GM12878 (cell line): ENCODE measurements at regions not wholly inside any gene's neighbourhood (a gene's known extent, or its start where the extent isn't known, plus 50 kb on each side); places are given as distances from the start of the nearest gene placed in this dataset.

Experiments
- ATAC-seq: fragments of 200-7000 bp; cut with Tn5 transposase; 3 replicates; pipeline ENCODE4 v1.9.1; 2020; ENCODE audit warnings: mild to moderate bottlenecking, moderate library complexity
- BruUV-seq: library from RNA; stranded (reverse); fragments of 400-500 nt; replicated peaks from 2 replicates; lab custom pipeline; 2021; lab: Mats Ljungman, UMichigan
- CTCF ChIA-PET: fragments of 300-600 bp; sonication (Branson Sonifier 250); formaldehyde crosslinking; extraction: SDS; loops from one replicate; lab custom pipeline; 2021; ENCODE audit warnings: inconsistent platforms; lab: Yijun Ruan, JAX
- POLR2A ChIA-PET: fragments of 350-600 bp; formaldehyde crosslinking; extraction: SDS; loops from one replicate; lab custom pipeline; 2021; ENCODE audit warnings: inconsistent platforms; lab: Charles Lee
- RAD21 ChIA-PET: fragments of 300-600 bp; sonication (Branson Sonifier 250); formaldehyde crosslinking; loops from one replicate; lab custom pipeline; 2023; ENCODE audit warnings: antibody characterized with exemption; ENCODE audit not compliant: unreplicated experiment; lab: Charles Lee
- SMC1A ChIA-PET: fragments of 300-600 bp; sonication (Branson Sonifier 250); formaldehyde crosslinking; loops from one replicate; lab custom pipeline; 2023; ENCODE audit not compliant: unreplicated experiment, uncharacterized antibody; lab: Charles Lee
- DNase-seq: peaks from one replicate; pipeline ENCODE4 v3.0.0-alpha.2; 2011; ENCODE audit warnings: low read depth, low spot score
- FAIRE-seq: peaks from 3 replicates; lab custom pipeline; 2011; peaks lifted over from hg19 to GRCh38; lab: Jason Lieb, UNC
- H2AFZ ChIP-seq: 2 replicates; pipeline ENCODE4 v1.6.0; 2011; ENCODE audit warnings: low read depth, low read length, control low read depth; ENCODE audit not compliant: control insufficient read depth
- H3K27ac ChIP-seq: 2 replicates; pipeline ENCODE4 v1.5.1; 2011; ENCODE audit warnings: control low read depth; ENCODE audit not compliant: control insufficient read depth, insufficient read depth
- H3K27me3 ChIP-seq, 2 experiments: replicated peaks in 1 of 2; 2 replicates each; pipeline versions ENCODE4 v1.6.0 to v1.6.1; 2011; ENCODE audit warnings: low read length in 1 of 2; ENCODE audit not compliant: control insufficient read depth in 2 of 2, insufficient read depth in 2 of 2
- H3K36me3 ChIP-seq, 2 experiments: 2 replicates each; pipeline ENCODE4 v1.5.1; 2011; ENCODE audit warnings: low read length in 1 of 2; ENCODE audit not compliant: control insufficient read depth in 2 of 2, insufficient read depth in 2 of 2
- H3K4me1 ChIP-seq: 2 replicates; pipeline ENCODE4 v1.6.1; 2011; ENCODE audit warnings: mild to moderate bottlenecking, low read length, moderate library complexity, mixed read lengths; ENCODE audit not compliant: control insufficient read depth, insufficient read depth
- H3K4me2 ChIP-seq: 2 replicates; pipeline ENCODE4 v1.6.0; 2011; ENCODE audit warnings: control low read depth; ENCODE audit not compliant: control insufficient read depth, insufficient read depth
- H3K4me3 ChIP-seq: fragments of 200-600 bp; sonication (generic); 2 replicates; pipeline ENCODE4 v1.5.1; 2016
- H3K79me2 ChIP-seq: 2 replicates; pipeline ENCODE4 v1.6.0; 2011; ENCODE audit warnings: low read length; ENCODE audit not compliant: control insufficient read depth, insufficient read depth
- H3K9ac ChIP-seq: 2 replicates; pipeline ENCODE4 v1.8.0; 2011; ENCODE audit warnings: low read length, control low read depth, mixed read lengths; ENCODE audit not compliant: control insufficient read depth, insufficient read depth
- H3K9me3 ChIP-seq: replicated peaks from 3 replicates; pipeline ENCODE4 v1.5.1; 2011; ENCODE audit warnings: mild to moderate bottlenecking, low read length; ENCODE audit not compliant: control insufficient read depth, insufficient read depth
- H4K20me1 ChIP-seq: 2 replicates; pipeline ENCODE4 v1.6.0; 2011; ENCODE audit not compliant: control insufficient read depth, insufficient read depth
- CREB1 ChIP-seq: IDR thresholded peaks from 2 replicates; pipeline ENCODE4 v1.6.1; 2012; ENCODE audit warnings: low read depth, mild to moderate bottlenecking, inconsistent platforms
- EZH2 ChIP-seq: IDR thresholded peaks from 2 replicates; pipeline ENCODE4 v1.6.1; 2012; ENCODE audit warnings: low read depth, mild to moderate bottlenecking, control low read depth, inconsistent platforms, low read length, borderline replicate concordance; ENCODE audit not compliant: control insufficient read depth
- FOS ChIP-seq: IDR thresholded peaks from 3 replicates; pipeline ENCODE4 v1.6.1; 2011; ENCODE audit warnings: borderline replicate concordance; ENCODE audit not compliant: insufficient read length; ENCODE audit errors: extremely low read depth
- FOXK2 ChIP-seq: fragments of 450-650 bp; IDR thresholded peaks from 2 replicates; pipeline ENCODE4 v1.6.1; 2017; ENCODE audit warnings: mild to moderate bottlenecking, moderate library complexity
- GABPA ChIP-seq: IDR thresholded peaks from 2 replicates; pipeline ENCODE4 v1.6.1; 2014; ENCODE audit warnings: antibody characterized with exemption, low read depth, mild to moderate bottlenecking, inconsistent platforms
- LARP7 ChIP-seq: fragments of 450-650 bp; IDR thresholded peaks from 2 replicates; pipeline ENCODE4 v1.6.1; 2017; ENCODE audit warnings: mild to moderate bottlenecking
- SMC3 ChIP-seq: IDR thresholded peaks from 2 replicates; pipeline ENCODE4 v1.6.1; 2011; ENCODE audit warnings: low read length, improper control_type of control experiment, borderline replicate concordance
- SREBF2 ChIP-seq: IDR thresholded peaks from 2 replicates; pipeline ENCODE4 v1.6.1; 2012; ENCODE audit warnings: mild to moderate bottlenecking, low read length
- TCF3 ChIP-seq: IDR thresholded peaks from 2 replicates; pipeline ENCODE4 v1.6.1; 2012; ENCODE audit warnings: low read depth, mild to moderate bottlenecking, low read length, borderline replicate concordance; ENCODE audit not compliant: insufficient read depth
- ZNF622 ChIP-seq: fragments of 450-650 bp; IDR thresholded peaks from 2 replicates; pipeline ENCODE4 v1.6.1; 2017; ENCODE audit warnings: mild to moderate bottlenecking, inconsistent platforms
- WGBS: methylation state at CpG from one replicate; pipeline ENCODE4 v1.1.6; 2016; ENCODE audit warnings: low lambda C conversion rate; ENCODE audit not compliant: insufficient replicate concordance, insufficient coverage; ENCODE audit errors: missing lambda C conversion rate; 5-methylcytosine and 5-hydroxymethylcytosine counted together
- in situ Hi-C: fragments of 300-500 bp; cut with MboI; formaldehyde crosslinking; loops from 9 replicates; pipeline ENCODE4 v1.14.3; 2018; ENCODE audit warnings: mixed read lengths
- intact Hi-C: fragments of 100-400 bp; cut with micrococcal nuclease; formaldehyde crosslinking; loops from one replicate; pipeline ENCODE4 v1.14.2; 2022; ENCODE audit not compliant: unreplicated experiment
- TF ChIP-seq, protein P1 (sequence below): fragments of 450-650 bp; IDR thresholded peaks from 2 replicates; pipeline ENCODE4 v1.6.1; 2016; ENCODE audit warnings: mild to moderate bottlenecking
- TF ChIP-seq, protein P2 (sequence below): fragments of 450-650 bp; IDR thresholded peaks from 2 replicates; pipeline ENCODE4 v1.6.1; 2014; ENCODE audit warnings: mild to moderate bottlenecking
- TF ChIP-seq, protein P3 (sequence below): fragments of 450-650 bp; IDR thresholded peaks from 2 replicates; pipeline ENCODE4 v1.6.1; 2017; ENCODE audit warnings: mild to moderate bottlenecking, moderate library complexity
- TF ChIP-seq, protein P4 (sequence below): fragments of 450-650 bp; IDR thresholded peaks from 2 replicates; pipeline ENCODE4 v1.6.1; 2018; ENCODE audit warnings: borderline replicate concordance, mild to moderate bottlenecking; ENCODE audit not compliant: partially characterized antibody
- TF ChIP-seq, protein P5 (sequence below): IDR thresholded peaks from 2 replicates; pipeline ENCODE4 v1.6.1; 2012; ENCODE audit warnings: low read length, inconsistent platforms

DNA sequence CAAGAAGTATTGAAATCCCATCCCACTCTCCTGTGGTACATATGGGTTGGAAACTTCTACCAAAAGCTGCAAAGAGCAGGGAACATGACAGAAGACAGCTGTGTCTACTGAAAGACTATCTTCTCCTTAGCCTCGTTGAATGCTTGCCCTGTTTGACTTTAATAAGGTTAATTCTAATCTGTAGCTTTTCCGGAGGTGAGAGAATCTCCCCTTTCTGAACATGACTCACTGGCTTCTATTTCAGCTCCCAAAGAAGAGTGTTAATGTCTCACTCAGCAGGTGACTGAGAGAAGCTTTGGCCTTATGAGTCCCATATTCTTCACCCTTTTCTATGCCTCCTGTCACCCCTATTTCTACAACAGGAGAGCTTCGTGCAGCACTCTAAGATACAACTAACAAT lies 88.3 kb downstream of the HHIPL2 start:
- intact Hi-C loops, result loop anchor here (5.0 to 10.0 kb wide), 7 partner anchors 285 to 1192 kb away; partner anchors contain the start of gene DUSP10
- Histone ChIP-seq H3K4me3 (no peak overlapping the region), H3K27me3 (peaks cover 2 to 5% of the 10 kb centered on the region in 2 experiments; a peak in 2 of 4 replicates), H3K36me3 (no peaks in the 10 kb centered on the region), H3K4me1 (no peaks in the 10 kb centered on the region), H3K9ac (no peak overlapping the region), H3K27ac (no peak overlapping the region), H4K20me1 (no peaks in the 10 kb centered on the region), H3K4me2 (no peak overlapping the region), H3K9me3 (peaks cover 3% of the 10 kb centered on the region; the same call in 1 of the 3 replicates), H3K79me2 (no peaks in the 10 kb centered on the region), H2AFZ (no peak overlapping the region)
- RAD21 ChIA-PET, result no interaction called here
- CTCF ChIA-PET, result no interaction called here
- BruUV-seq, result no TSS peak
- POLR2A ChIA-PET, result no interaction called here
- SMC1A ChIA-PET, result interaction anchor here (0.6 to 1.1 kb wide), 2 partner anchors 175 to 673 kb away, joined by 3 read pairs; no protein-coding TSS in a partner anchor
- WGBS, result 28% methylated on average over 3 of the region's 3 CpGs
- ATAC-seq (no peak), FAIRE-seq (no peak), DNase-seq (no peak)
- in situ Hi-C loops, result loop anchor here (5.0 to 10.0 kb wide), 4 partner anchors 173 to 725 kb away; partner anchors contain the start of genes AIDA and BROX
- no peak for TF ChIP-seq ZNF622
- TF ChIP-seq GABPA, result no peak
- TF ChIP-seq, protein P1, sequence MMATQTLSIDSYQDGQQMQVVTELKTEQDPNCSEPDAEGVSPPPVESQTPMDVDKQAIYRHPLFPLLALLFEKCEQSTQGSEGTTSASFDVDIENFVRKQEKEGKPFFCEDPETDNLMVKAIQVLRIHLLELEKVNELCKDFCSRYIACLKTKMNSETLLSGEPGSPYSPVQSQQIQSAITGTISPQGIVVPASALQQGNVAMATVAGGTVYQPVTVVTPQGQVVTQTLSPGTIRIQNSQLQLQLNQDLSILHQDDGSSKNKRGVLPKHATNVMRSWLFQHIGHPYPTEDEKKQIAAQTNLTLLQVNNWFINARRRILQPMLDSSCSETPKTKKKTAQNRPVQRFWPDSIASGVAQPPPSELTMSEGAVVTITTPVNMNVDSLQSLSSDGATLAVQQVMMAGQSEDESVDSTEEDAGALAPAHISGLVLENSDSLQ, result no peak
- TF ChIP-seq, protein P2, sequence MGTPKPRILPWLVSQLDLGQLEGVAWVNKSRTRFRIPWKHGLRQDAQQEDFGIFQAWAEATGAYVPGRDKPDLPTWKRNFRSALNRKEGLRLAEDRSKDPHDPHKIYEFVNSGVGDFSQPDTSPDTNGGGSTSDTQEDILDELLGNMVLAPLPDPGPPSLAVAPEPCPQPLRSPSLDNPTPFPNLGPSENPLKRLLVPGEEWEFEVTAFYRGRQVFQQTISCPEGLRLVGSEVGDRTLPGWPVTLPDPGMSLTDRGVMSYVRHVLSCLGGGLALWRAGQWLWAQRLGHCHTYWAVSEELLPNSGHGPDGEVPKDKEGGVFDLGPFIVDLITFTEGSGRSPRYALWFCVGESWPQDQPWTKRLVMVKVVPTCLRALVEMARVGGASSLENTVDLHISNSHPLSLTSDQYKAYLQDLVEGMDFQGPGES, result no peak
- no peak for TF ChIP-seq FOXK2
- TF ChIP-seq, protein P3, sequence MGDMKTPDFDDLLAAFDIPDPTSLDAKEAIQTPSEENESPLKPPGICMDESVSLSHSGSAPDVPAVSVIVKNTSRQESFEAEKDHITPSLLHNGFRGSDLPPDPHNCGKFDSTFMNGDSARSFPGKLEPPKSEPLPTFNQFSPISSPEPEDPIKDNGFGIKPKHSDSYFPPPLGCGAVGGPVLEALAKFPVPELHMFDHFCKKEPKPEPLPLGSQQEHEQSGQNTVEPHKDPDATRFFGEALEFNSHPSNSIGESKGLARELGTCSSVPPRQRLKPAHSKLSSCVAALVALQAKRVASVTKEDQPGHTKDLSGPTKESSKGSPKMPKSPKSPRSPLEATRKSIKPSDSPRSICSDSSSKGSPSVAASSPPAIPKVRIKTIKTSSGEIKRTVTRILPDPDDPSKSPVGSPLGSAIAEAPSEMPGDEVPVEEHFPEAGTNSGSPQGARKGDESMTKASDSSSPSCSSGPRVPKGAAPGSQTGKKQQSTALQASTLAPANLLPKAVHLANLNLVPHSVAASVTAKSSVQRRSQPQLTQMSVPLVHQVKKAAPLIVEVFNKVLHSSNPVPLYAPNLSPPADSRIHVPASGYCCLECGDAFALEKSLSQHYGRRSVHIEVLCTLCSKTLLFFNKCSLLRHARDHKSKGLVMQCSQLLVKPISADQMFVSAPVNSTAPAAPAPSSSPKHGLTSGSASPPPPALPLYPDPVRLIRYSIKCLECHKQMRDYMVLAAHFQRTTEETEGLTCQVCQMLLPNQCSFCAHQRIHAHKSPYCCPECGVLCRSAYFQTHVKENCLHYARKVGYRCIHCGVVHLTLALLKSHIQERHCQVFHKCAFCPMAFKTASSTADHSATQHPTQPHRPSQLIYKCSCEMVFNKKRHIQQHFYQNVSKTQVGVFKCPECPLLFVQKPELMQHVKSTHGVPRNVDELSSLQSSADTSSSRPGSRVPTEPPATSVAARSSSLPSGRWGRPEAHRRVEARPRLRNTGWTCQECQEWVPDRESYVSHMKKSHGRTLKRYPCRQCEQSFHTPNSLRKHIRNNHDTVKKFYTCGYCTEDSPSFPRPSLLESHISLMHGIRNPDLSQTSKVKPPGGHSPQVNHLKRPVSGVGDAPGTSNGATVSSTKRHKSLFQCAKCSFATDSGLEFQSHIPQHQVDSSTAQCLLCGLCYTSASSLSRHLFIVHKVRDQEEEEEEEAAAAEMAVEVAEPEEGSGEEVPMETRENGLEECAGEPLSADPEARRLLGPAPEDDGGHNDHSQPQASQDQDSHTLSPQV, result no peak
- no peak for TF ChIP-seq CREB1
- TF ChIP-seq LARP7, result no peak
- TF ChIP-seq EZH2, result no peak
- no peak for TF ChIP-seq SREBF2
- TF ChIP-seq TCF3, result no peak
- no peak for TF ChIP-seq SMC3
- TF ChIP-seq, protein P4, sequence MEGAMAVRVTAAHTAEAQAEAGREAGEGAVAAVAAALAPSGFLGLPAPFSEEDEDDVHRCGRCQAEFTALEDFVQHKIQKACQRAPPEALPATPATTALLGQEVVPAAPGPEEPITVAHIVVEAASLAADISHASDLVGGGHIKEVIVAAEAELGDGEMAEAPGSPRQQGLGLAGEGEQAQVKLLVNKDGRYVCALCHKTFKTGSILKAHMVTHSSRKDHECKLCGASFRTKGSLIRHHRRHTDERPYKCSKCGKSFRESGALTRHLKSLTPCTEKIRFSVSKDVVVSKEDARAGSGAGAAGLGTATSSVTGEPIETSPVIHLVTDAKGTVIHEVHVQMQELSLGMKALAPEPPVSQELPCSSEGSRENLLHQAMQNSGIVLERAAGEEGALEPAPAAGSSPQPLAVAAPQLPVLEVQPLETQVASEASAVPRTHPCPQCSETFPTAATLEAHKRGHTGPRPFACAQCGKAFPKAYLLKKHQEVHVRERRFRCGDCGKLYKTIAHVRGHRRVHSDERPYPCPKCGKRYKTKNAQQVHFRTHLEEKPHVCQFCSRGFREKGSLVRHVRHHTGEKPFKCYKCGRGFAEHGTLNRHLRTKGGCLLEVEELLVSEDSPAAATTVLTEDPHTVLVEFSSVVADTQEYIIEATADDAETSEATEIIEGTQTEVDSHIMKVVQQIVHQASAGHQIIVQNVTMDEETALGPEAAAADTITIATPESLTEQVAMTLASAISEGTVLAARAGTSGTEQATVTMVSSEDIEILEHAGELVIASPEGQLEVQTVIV, result no peak
- TF ChIP-seq, protein P5, sequence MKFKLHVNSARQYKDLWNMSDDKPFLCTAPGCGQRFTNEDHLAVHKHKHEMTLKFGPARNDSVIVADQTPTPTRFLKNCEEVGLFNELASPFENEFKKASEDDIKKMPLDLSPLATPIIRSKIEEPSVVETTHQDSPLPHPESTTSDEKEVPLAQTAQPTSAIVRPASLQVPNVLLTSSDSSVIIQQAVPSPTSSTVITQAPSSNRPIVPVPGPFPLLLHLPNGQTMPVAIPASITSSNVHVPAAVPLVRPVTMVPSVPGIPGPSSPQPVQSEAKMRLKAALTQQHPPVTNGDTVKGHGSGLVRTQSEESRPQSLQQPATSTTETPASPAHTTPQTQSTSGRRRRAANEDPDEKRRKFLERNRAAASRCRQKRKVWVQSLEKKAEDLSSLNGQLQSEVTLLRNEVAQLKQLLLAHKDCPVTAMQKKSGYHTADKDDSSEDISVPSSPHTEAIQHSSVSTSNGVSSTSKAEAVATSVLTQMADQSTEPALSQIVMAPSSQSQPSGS, result no peak
- TF ChIP-seq FOS, result no peak
